AG09309 (cell line): ENCODE measurements at regions not wholly inside any gene's neighbourhood (a gene's known extent, or its start where the extent isn't known, plus 50 kb on each side); places are given as distances from the start of the nearest gene placed in this dataset.

Experiments
- DNase-seq: peaks from one replicate; pipeline ENCODE4 v3.0.0-alpha.2; 2010; ENCODE audit warnings: low read depth
- H3K4me3 ChIP-seq: 2 replicates; pipeline ENCODE4 v1.5.1; 2011; ENCODE audit warnings: mild to moderate bottlenecking, low read depth, low read length, moderate library complexity; ENCODE audit not compliant: control insufficient read depth
- TF ChIP-seq, protein P1 (sequence below): IDR thresholded peaks from 2 replicates; pipeline ENCODE4 v1.5.1; 2011; ENCODE audit warnings: mild to moderate bottlenecking, low read depth, low read length, inconsistent platforms; ENCODE audit not compliant: insufficient read depth, control insufficient read depth; ENCODE audit errors: missing control alignments

DNA sequence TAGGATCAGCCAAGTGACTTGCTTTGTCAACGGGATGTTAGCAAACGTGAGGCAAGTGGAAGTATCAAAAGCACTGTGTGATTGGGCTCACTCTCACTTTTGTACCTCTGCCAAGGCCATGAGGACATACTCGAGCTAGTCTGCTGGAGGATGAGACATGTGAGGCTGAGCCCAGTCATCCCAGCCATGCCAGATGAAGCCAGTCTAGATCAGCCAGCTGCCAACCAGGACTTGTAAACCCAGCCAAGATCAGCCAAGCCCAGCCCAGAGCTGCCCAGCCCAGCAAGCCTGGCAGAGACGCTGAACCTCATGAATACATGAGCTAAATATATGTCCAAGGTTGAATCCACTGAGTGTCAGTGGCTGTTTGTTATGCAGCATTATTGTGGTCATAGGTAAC, 369.7 kb downstream of the MN1 start:
- H3K4me3 ChIP-seq = no peak overlapping the region
- TF ChIP-seq, protein P1, sequence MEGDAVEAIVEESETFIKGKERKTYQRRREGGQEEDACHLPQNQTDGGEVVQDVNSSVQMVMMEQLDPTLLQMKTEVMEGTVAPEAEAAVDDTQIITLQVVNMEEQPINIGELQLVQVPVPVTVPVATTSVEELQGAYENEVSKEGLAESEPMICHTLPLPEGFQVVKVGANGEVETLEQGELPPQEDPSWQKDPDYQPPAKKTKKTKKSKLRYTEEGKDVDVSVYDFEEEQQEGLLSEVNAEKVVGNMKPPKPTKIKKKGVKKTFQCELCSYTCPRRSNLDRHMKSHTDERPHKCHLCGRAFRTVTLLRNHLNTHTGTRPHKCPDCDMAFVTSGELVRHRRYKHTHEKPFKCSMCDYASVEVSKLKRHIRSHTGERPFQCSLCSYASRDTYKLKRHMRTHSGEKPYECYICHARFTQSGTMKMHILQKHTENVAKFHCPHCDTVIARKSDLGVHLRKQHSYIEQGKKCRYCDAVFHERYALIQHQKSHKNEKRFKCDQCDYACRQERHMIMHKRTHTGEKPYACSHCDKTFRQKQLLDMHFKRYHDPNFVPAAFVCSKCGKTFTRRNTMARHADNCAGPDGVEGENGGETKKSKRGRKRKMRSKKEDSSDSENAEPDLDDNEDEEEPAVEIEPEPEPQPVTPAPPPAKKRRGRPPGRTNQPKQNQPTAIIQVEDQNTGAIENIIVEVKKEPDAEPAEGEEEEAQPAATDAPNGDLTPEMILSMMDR = no peak
- DNase-seq = no peak

GRCh38 chr22:27433099-27433498, 368.5 kb downstream of the MN1 start:
- TF ChIP-seq, protein P1 = no peak
- no peak overlapping the region for H3K4me3 ChIP-seq
- DNase-seq = no peak

GRCh38 chr22:27433585-27434190, 367.9 kb downstream of the MN1 start:
- TF ChIP-seq, protein P1 = no peak
- H3K4me3 ChIP-seq = no peak overlapping the region
- DNase-seq = no peak

- TF ChIP-seq, protein P1 = no peak
- no peak for DNase-seq
- H3K4me3 ChIP-seq = no peak overlapping the region
Observed at GRCh38 chr22:27434898-27435297, 366.7 kb downstream of the MN1 start.

GRCh38 chr22:27435844-27436576, 365.5 kb downstream of the MN1 start:
- TF ChIP-seq, protein P1 = no peak
- H3K4me3 ChIP-seq = no peak overlapping the region
- DNase-seq = no peak

- no peak for DNase-seq
- TF ChIP-seq, protein P1 = no peak
- no peak overlapping the region for H3K4me3 ChIP-seq
Observed at GRCh38 chr22:27436591-27436990, 365.0 kb downstream of the MN1 start.
